PC-9 (cell line): ENCODE measurements at regions not wholly inside any gene's neighbourhood (a gene's known extent, or its start where the extent isn't known, plus 50 kb on each side); places are given as distances from the start of the nearest gene placed in this dataset.

Source experiments
- BruUV-seq: library from RNA; stranded (reverse); fragments of 400-500 nt; replicated peaks from 2 replicates; lab custom pipeline; 2021; lab: Mats Ljungman, UMichigan
- CTCF ChIA-PET: fragments of 300-600 bp; sonication (Branson Sonifier 250); formaldehyde crosslinking; loops from one replicate; lab custom pipeline; 2022; ENCODE audit warnings: antibody characterized with exemption; lab: Charles Lee
- POLR2A ChIA-PET: fragments of 300-600 bp; sonication (Branson Sonifier 250); formaldehyde crosslinking; loops from one replicate; lab custom pipeline; 2022; ENCODE audit warnings: antibody characterized with exemption; ENCODE audit not compliant: unreplicated experiment; lab: Charles Lee
- DNase-seq, 2 experiments: peaks; one replicate each; pipeline versions ENCODE4 v3.0.0 to v3.0.0-alpha.2; 2015 to 2022; ENCODE audit warnings: mixed read lengths in 1 of 2
- H2AFZ ChIP-seq: fragments of 200-600 bp; sonication (generic); 2 replicates; pipeline ENCODE4 v1.8.1; 2017; ENCODE audit warnings: antibody characterized with exemption
- H3F3A ChIP-seq: fragments of 200-600 bp; sonication (generic); 2 replicates; pipeline ENCODE4 v1.8.1; 2017; ENCODE audit warnings: antibody characterized with exemption, mild to moderate bottlenecking, low read depth; ENCODE audit not compliant: insufficient read depth
- H3K27ac ChIP-seq: fragments of 200-600 bp; sonication (generic); 2 replicates; pipeline ENCODE4 v1.6.1; 2016; ENCODE audit warnings: mixed run types
- H3K27me3 ChIP-seq: fragments of 200-600 bp; sonication (generic); 2 replicates; pipeline ENCODE4 v1.6.1; 2016; ENCODE audit warnings: low read depth, mixed run types; ENCODE audit not compliant: insufficient read depth
- H3K36me3 ChIP-seq: fragments of 200-600 bp; sonication (generic); 2 replicates; pipeline ENCODE4 v1.6.1; 2016; ENCODE audit warnings: low read depth, mixed run types
- H3K4me1 ChIP-seq: fragments of 200-600 bp; sonication (generic); replicated peaks from 2 replicates; pipeline ENCODE4 v1.6.1; 2016; ENCODE audit warnings: mixed run types; ENCODE audit not compliant: insufficient read depth
- H3K4me2 ChIP-seq: fragments of 200-600 bp; sonication (generic); 2 replicates; pipeline ENCODE4 v1.6.1; 2017; ENCODE audit warnings: mixed run types
- H3K4me3 ChIP-seq: fragments of 200-600 bp; sonication (generic); 2 replicates; pipeline ENCODE4 v1.6.1; 2016; ENCODE audit warnings: mixed run types
- H3K79me2 ChIP-seq: fragments of 200-600 bp; sonication (generic); 2 replicates; pipeline ENCODE4 v1.6.1; 2017; ENCODE audit warnings: low read depth, mixed run types
- H3K9me2 ChIP-seq: fragments of 200-600 bp; sonication (generic); 2 replicates; pipeline ENCODE4 v1.8.1; 2017; ENCODE audit warnings: mild to moderate bottlenecking; ENCODE audit not compliant: insufficient read depth
- H3K9me3 ChIP-seq: fragments of 200-600 bp; sonication (generic); 2 replicates; pipeline ENCODE4 v1.8.1; 2016; ENCODE audit warnings: low read depth; ENCODE audit not compliant: insufficient read depth
- H4K20me1 ChIP-seq: fragments of 200-600 bp; sonication (generic); 2 replicates; pipeline ENCODE4 v1.8.1; 2017; ENCODE audit not compliant: insufficient read depth
- CTCF ChIP-seq: fragments of 200-600 bp; sonication (generic); conservative IDR thresholded peaks from 2 replicates; pipeline ENCODE4 v1.6.1; 2017; ENCODE audit warnings: mixed run types, antibody characterized with exemption, mild to moderate bottlenecking, moderate library complexity
- EZH2 ChIP-seq: fragments of 200-600 bp; sonication (generic); IDR thresholded peaks from 2 replicates; pipeline ENCODE4 v1.8.0; 2017; ENCODE audit warnings: antibody characterized with exemption, low read depth
- intact Hi-C: fragments of 100-400 bp; cut with micrococcal nuclease; formaldehyde crosslinking; loops from one replicate; pipeline ENCODE4 v1.10.0; 2022; ENCODE audit not compliant: unreplicated experiment

GRCh38 chr5:165624166-165624946, 2118.9 kb downstream of the MAT2B start:
- Histone ChIP-seq H3K27ac (no peak overlapping the region), H3F3A (no peaks in the 10 kb centered on the region), H3K4me1 (no peaks in the 10 kb centered on the region), H3K9me3 (no peaks in the 10 kb centered on the region), H3K79me2 (no peaks in the 10 kb centered on the region), H2AFZ (no peak overlapping the region), H3K4me3 (no peak overlapping the region), H3K36me3 (no peaks in the 10 kb centered on the region), H3K4me2 (no peak overlapping the region), H3K9me2 (no peaks in the 10 kb centered on the region), H4K20me1 (no peaks in the 10 kb centered on the region), H3K27me3 (no peaks in the 10 kb centered on the region)
- intact Hi-C loops: no loop called here
- no TSS peak for BruUV-seq
- ChIA-PET CTCF (no interaction called here), POLR2A (no interaction called here)
- TF ChIP-seq CTCF: no peak
- no peak for TF ChIP-seq EZH2
- DNase-seq: no peak

- ChIA-PET POLR2A (no interaction called here), CTCF (no interaction called here)
- Histone ChIP-seq H3K27ac (no peak overlapping the region), H3K9me3 (no peaks in the 10 kb centered on the region), H3K4me2 (no peak overlapping the region), H3K27me3 (no peaks in the 10 kb centered on the region), H3K4me1 (no peaks in the 10 kb centered on the region), H4K20me1 (no peaks in the 10 kb centered on the region), H3K4me3 (no peak overlapping the region), H3K79me2 (no peaks in the 10 kb centered on the region), H2AFZ (no peak overlapping the region), H3K36me3 (no peaks in the 10 kb centered on the region), H3F3A (no peaks in the 10 kb centered on the region), H3K9me2 (no peaks in the 10 kb centered on the region)
- no TSS peak for BruUV-seq
- no peak for TF ChIP-seq CTCF
- TF ChIP-seq EZH2: no peak
- intact Hi-C loops: no loop called here
- DNase-seq: no peak
Observed at GRCh38 chr5:165626161-165626560, 2120.7 kb downstream of the MAT2B start.

GRCh38 chr5:165627548-165628170, 2122.2 kb downstream of the MAT2B start:
- Histone ChIP-seq H3K79me2 (no peaks in the 10 kb centered on the region), H4K20me1 (no peaks in the 10 kb centered on the region), H3K4me2 (no peak overlapping the region), H3K9me2 (no peaks in the 10 kb centered on the region), H3K4me3 (no peak overlapping the region), H3K9me3 (no peaks in the 10 kb centered on the region), H3K4me1 (no peaks in the 10 kb centered on the region), H3K27ac (no peak overlapping the region), H3K36me3 (no peaks in the 10 kb centered on the region), H3F3A (no peaks in the 10 kb centered on the region), H2AFZ (no peak overlapping the region), H3K27me3 (no peaks in the 10 kb centered on the region)
- BruUV-seq: no TSS peak
- CTCF ChIA-PET: no interaction called here
- TF ChIP-seq CTCF (no peak), EZH2 (no peak)
- POLR2A ChIA-PET: no interaction called here
- DNase-seq: no peak
- intact Hi-C loops: no loop called here
